H9 (cell line): ENCODE measurements at regions not wholly inside any gene's neighbourhood (a gene's known extent, or its start where the extent isn't known, plus 50 kb on each side); places are given as distances from the start of the nearest gene placed in this dataset.

ENCODE experiments used
- DNase-seq: peaks from one replicate; pipeline ENCODE4 v3.0.0-alpha.2; 2017
- H2AFZ ChIP-seq: one replicate; pipeline ENCODE4 v1.6.1; 2013; ENCODE audit warnings: mild to moderate bottlenecking, low read length, control low read depth, moderate library complexity
- H2AK5ac ChIP-seq: 2 replicates; pipeline ENCODE4 v1.6.1; 2013; ENCODE audit warnings: low read length, control low read depth, mixed read lengths; ENCODE audit not compliant: insufficient read length
- H2BK120ac ChIP-seq: one replicate; pipeline ENCODE4 v1.6.1; 2013; ENCODE audit warnings: low read depth, mild to moderate bottlenecking, low read length, control low read depth, inconsistent platforms; ENCODE audit not compliant: poor library complexity, severe bottlenecking
- H2BK12ac ChIP-seq: 2 replicates; pipeline ENCODE4 v1.6.1; 2013; ENCODE audit warnings: low read length, control low read depth, mixed read lengths, low read depth; ENCODE audit not compliant: insufficient read length
- H2BK15ac ChIP-seq: 2 replicates; pipeline ENCODE4 v1.6.1; 2013; ENCODE audit warnings: low read depth, low read length, control low read depth
- H2BK20ac ChIP-seq: one replicate; pipeline ENCODE4 v1.6.1; 2013; ENCODE audit warnings: low read depth, mild to moderate bottlenecking, low read length, control low read depth, inconsistent platforms; ENCODE audit not compliant: poor library complexity, severe bottlenecking
- H2BK5ac ChIP-seq: 2 replicates; pipeline ENCODE4 v1.6.1; 2013; ENCODE audit warnings: low read length, control low read depth, mixed read lengths; ENCODE audit not compliant: insufficient read length
- H3K14ac ChIP-seq: 2 replicates; pipeline ENCODE4 v1.6.1; 2013; ENCODE audit warnings: low read length, control low read depth; ENCODE audit not compliant: insufficient read depth
- H3K18ac ChIP-seq: 2 replicates; pipeline ENCODE4 v1.6.1; 2013; ENCODE audit warnings: low read depth, mild to moderate bottlenecking, mixed read lengths, low read length, control low read depth; ENCODE audit not compliant: insufficient read length
- H3K23ac ChIP-seq: 2 replicates; pipeline ENCODE4 v1.6.1; 2013; ENCODE audit warnings: low read length, control low read depth, mixed read lengths, low read depth; ENCODE audit not compliant: insufficient read length
- H3K23me2 ChIP-seq: 2 replicates; pipeline ENCODE4 v1.6.1; 2013; ENCODE audit warnings: low read depth, mild to moderate bottlenecking, mixed read lengths, low read length, control low read depth; ENCODE audit not compliant: insufficient read length, poor library complexity, severe bottlenecking
- H3K27ac ChIP-seq: 2 replicates; pipeline ENCODE4 v1.5.1; 2013; ENCODE audit warnings: low read length, control low read depth, mixed read lengths, low read depth; ENCODE audit not compliant: insufficient read length
- H3K27me3 ChIP-seq: 2 replicates; pipeline ENCODE4 v1.6.1; 2013; ENCODE audit warnings: low read length, control low read depth, inconsistent platforms; ENCODE audit not compliant: insufficient read depth
- H3K4ac ChIP-seq: 2 replicates; pipeline ENCODE4 v1.6.1; 2013; ENCODE audit warnings: low read depth, mild to moderate bottlenecking, control low read depth, inconsistent platforms, low read length, moderate library complexity
- H3K4me1 ChIP-seq: 2 replicates; pipeline ENCODE4 v1.6.1; 2013; ENCODE audit warnings: low read length, control low read depth, inconsistent platforms; ENCODE audit not compliant: insufficient read depth
- H3K4me2 ChIP-seq: 2 replicates; pipeline ENCODE4 v1.6.1; 2013; ENCODE audit warnings: low read length, control low read depth, mixed read lengths; ENCODE audit not compliant: insufficient read length, insufficient read depth
- H3K56ac ChIP-seq: 2 replicates; pipeline ENCODE4 v1.6.1; 2013; ENCODE audit warnings: low read depth, mild to moderate bottlenecking, mixed read lengths, low read length, control low read depth; ENCODE audit not compliant: insufficient read length
- H3K79me1 ChIP-seq: 2 replicates; pipeline ENCODE4 v1.6.1; 2013; ENCODE audit warnings: low read depth, mild to moderate bottlenecking, moderate library complexity, low read length, control low read depth, inconsistent platforms; ENCODE audit not compliant: insufficient read depth, poor library complexity, severe bottlenecking
- H3K79me2 ChIP-seq: 2 replicates; pipeline ENCODE4 v1.6.1; 2013; ENCODE audit warnings: low read length, control low read depth, inconsistent platforms; ENCODE audit not compliant: insufficient read depth
- H3K9ac ChIP-seq: 2 replicates; pipeline ENCODE4 v1.6.1; 2013; ENCODE audit warnings: low read length, control low read depth, mixed read lengths; ENCODE audit not compliant: insufficient read length; ENCODE audit errors: extremely low read depth
- H3K9me3 ChIP-seq: one replicate; pipeline ENCODE4 v1.6.1; 2013; ENCODE audit warnings: low read depth, low read length, inconsistent platforms; ENCODE audit not compliant: control insufficient read depth
- H3T11ph ChIP-seq: one replicate; pipeline ENCODE4 v1.6.1; 2013; ENCODE audit warnings: mild to moderate bottlenecking, low read length, control low read depth, inconsistent platforms
- H4K20me1 ChIP-seq: one replicate; pipeline ENCODE4 v1.6.1; 2013; ENCODE audit not compliant: control insufficient read depth, insufficient read length, insufficient read depth
- H4K5ac ChIP-seq: 2 replicates; pipeline ENCODE4 v1.6.1; 2013; ENCODE audit warnings: low read depth, mild to moderate bottlenecking, mixed read lengths, low read length, control low read depth; ENCODE audit not compliant: insufficient read length
- H4K8ac ChIP-seq: replicated peaks from 2 replicates; pipeline ENCODE4 v1.6.1; 2013; ENCODE audit warnings: low read length, control low read depth, mixed read lengths, low read depth; ENCODE audit not compliant: insufficient read length
- H4K91ac ChIP-seq: 2 replicates; pipeline ENCODE4 v1.6.1; 2013; ENCODE audit warnings: low read depth, mild to moderate bottlenecking, moderate library complexity, mixed read lengths, low read length, control low read depth; ENCODE audit not compliant: insufficient read length
- H3K27ac Mint-ChIP-seq, 3 experiments: 2 replicates in 2 of 3; 3 replicates in 1 of 3; pipeline ENCODE4 v1.8.0; 2020 to 2021; ENCODE audit warnings: mixed read lengths in 3 of 3, mild to moderate bottlenecking in 1 of 3, moderate library complexity in 1 of 3
- H3K27me3 Mint-ChIP-seq: 2 replicates; pipeline ENCODE4 v1.8.0; 2021; ENCODE audit warnings: low read depth, mild to moderate bottlenecking, moderate library complexity, mixed read lengths
- H3K36me3 Mint-ChIP-seq, 3 experiments: 2 replicates in 2 of 3; 3 replicates in 1 of 3; pipeline ENCODE4 v1.8.0; 2020 to 2021; ENCODE audit warnings: low read depth in 3 of 3, mixed read lengths in 3 of 3; ENCODE audit not compliant: insufficient read depth in 1 of 3
- H3K4me1 Mint-ChIP-seq, 2 experiments: 2 replicates each; pipeline ENCODE4 v1.8.0; 2020; ENCODE audit warnings: mixed read lengths in 2 of 2
- H3K4me3 Mint-ChIP-seq, 2 experiments: 2 replicates in 1 of 2; 3 replicates in 1 of 2; pipeline ENCODE4 v1.8.0; 2020 to 2021; ENCODE audit warnings: mild to moderate bottlenecking in 2 of 2, mixed read lengths in 2 of 2, moderate library complexity in 1 of 2
- H3K9me3 Mint-ChIP-seq, 2 experiments: 2 replicates in 1 of 2; 3 replicates in 1 of 2; pipeline ENCODE4 v1.8.0; 2020; ENCODE audit warnings: mild to moderate bottlenecking in 2 of 2, mixed read lengths in 2 of 2, moderate library complexity in 1 of 2
- CTCF ChIP-seq: fragments of 200-600 bp; sonication (generic); conservative IDR thresholded peaks from 3 replicates; pipeline ENCODE4 v1.8.0; 2021; ENCODE audit warnings: antibody characterized with exemption, mild to moderate bottlenecking
- WGBS: extraction: QIAGEN DNeasy Blood & Tissue Kit; methylation state at CpG from one replicate; pipeline ENCODE4 v1.1.7; 2013; ENCODE audit warnings: missing lambda C conversion rate, low lambda C conversion rate, mixed read lengths; ENCODE audit not compliant: insufficient read length; ENCODE audit errors: extremely low coverage; 5-methylcytosine and 5-hydroxymethylcytosine counted together

- no peak overlapping the region for H2BK12ac ChIP-seq
- no peak overlapping the region for H2AK5ac ChIP-seq
- no peaks in the 10 kb centered on the region for H3K23me2 ChIP-seq
- no peak overlapping the region for H3K23ac ChIP-seq
- no peak overlapping the region for H4K91ac ChIP-seq
- H3K56ac ChIP-seq, result no peak overlapping the region
- no peak overlapping the region for H3K18ac ChIP-seq
- no peak overlapping the region for H3T11ph ChIP-seq
- H2BK15ac ChIP-seq, result no peak overlapping the region
- no peak overlapping the region for H3K27ac ChIP-seq
- no peaks in the 10 kb centered on the region for H3K4me1 Mint-ChIP-seq
- no peak overlapping the region for H2BK120ac ChIP-seq
- WGBS, result no CpG with 5 or more reads among the region's 2 CpGs
- H3K9ac ChIP-seq, result no peak overlapping the region
- H3K27ac Mint-ChIP-seq, result no peak overlapping the region
- H2BK20ac ChIP-seq, result no peak overlapping the region
- H3K4me1 ChIP-seq, result no peaks in the 10 kb centered on the region
- H3K4ac ChIP-seq, result no peak overlapping the region
- H2BK5ac ChIP-seq, result no peak overlapping the region
- no peaks in the 10 kb centered on the region for H3K36me3 Mint-ChIP-seq
- no peak overlapping the region for H2AFZ ChIP-seq
- no peak overlapping the region for H3K14ac ChIP-seq
- no peaks in the 10 kb centered on the region for H3K79me2 ChIP-seq
- H3K9me3 ChIP-seq, result no peaks in the 10 kb centered on the region
- H4K20me1 ChIP-seq, result no peaks in the 10 kb centered on the region
- H3K4me3 Mint-ChIP-seq, result no peak overlapping the region
- H3K79me1 ChIP-seq, result no peaks in the 10 kb centered on the region
- no peaks in the 10 kb centered on the region; the same call in 1 of the 2 replicates for H3K27me3 Mint-ChIP-seq
- no peak overlapping the region for H4K8ac ChIP-seq
- H3K27me3 ChIP-seq, result no peaks in the 10 kb centered on the region
- no peak overlapping the region for H4K5ac ChIP-seq
- DNase-seq, result no peak
- no peak for TF ChIP-seq CTCF
- no peaks in the 10 kb centered on the region; a peak in 1 of 5 replicates for H3K9me3 Mint-ChIP-seq
- H3K4me2 ChIP-seq, result no peak overlapping the region
Measured at GRCh38 chr20:47870475-47870874, 85.2 kb upstream of the SULF2 start.
